ENCODE measurements at regions not wholly inside any gene's neighbourhood (a gene's known extent, or its start where the extent isn't known, plus 50 kb on each side); places are given as distances from the start of the nearest gene placed in this dataset.

- Mint-ChIP-seq H3K36me3 (ENCODE audit: low read depth) (no peaks in the 10 kb centered on the region), H3K4me1 (no peaks in the 10 kb centered on the region), H3K27ac (ENCODE audit: unreplicated experiment) (peak overlapping the region; percentile 57), H3K4me3 (no peak overlapping the region), H3K27me3 (ENCODE audit: low read depth) (no peaks in the 10 kb centered on the region), H3K9me3 (no peaks in the 10 kb centered on the region)
- no peak for TF ChIP-seq CTCF (conservative IDR thresholded peaks at IDR 0.05)
- DNase-seq (ENCODE audit: low read depth, low spot score), result no peak
Measured at GRCh38 chr13:44174769-44175425, 198.7 kb upstream of the SERP2 start.

GRCh38 chr13:44176173-44176572 lies 197.5 kb upstream of the SERP2 start:
- no peaks in the 10 kb centered on the region for H3K9me3 Mint-ChIP-seq
- no peak for DNase-seq (ENCODE audit: low read depth, low spot score)
- TF ChIP-seq CTCF (conservative IDR thresholded peaks at IDR 0.05), result no peak
- H3K27ac Mint-ChIP-seq (ENCODE audit: unreplicated experiment), result no peak overlapping the region
- no peak overlapping the region for H3K4me3 Mint-ChIP-seq
- no peaks in the 10 kb centered on the region for H3K36me3 Mint-ChIP-seq (ENCODE audit: low read depth)
- no peaks in the 10 kb centered on the region for H3K27me3 Mint-ChIP-seq (ENCODE audit: low read depth)
- H3K4me1 Mint-ChIP-seq, result no peaks in the 10 kb centered on the region

GRCh38 chr13:44180876-44181536 lies 192.6 kb upstream of the SERP2 start:
- no peak for DNase-seq (ENCODE audit: low read depth, low spot score)
- H3K27me3 Mint-ChIP-seq (ENCODE audit: low read depth), result no peaks in the 10 kb centered on the region
- no peaks in the 10 kb centered on the region for H3K4me1 Mint-ChIP-seq
- TF ChIP-seq CTCF (conservative IDR thresholded peaks at IDR 0.05), result no peak
- no peak overlapping the region for H3K27ac Mint-ChIP-seq (ENCODE audit: unreplicated experiment)
- H3K36me3 Mint-ChIP-seq (ENCODE audit: low read depth), result no peaks in the 10 kb centered on the region
- no peak overlapping the region for H3K4me3 Mint-ChIP-seq
- no peaks in the 10 kb centered on the region for H3K9me3 Mint-ChIP-seq

GRCh38 chr13:44181931-44182330 lies 191.7 kb upstream of the SERP2 start:
- H3K27me3 Mint-ChIP-seq (ENCODE audit: low read depth), result no peaks in the 10 kb centered on the region
- H3K4me3 Mint-ChIP-seq, result no peak overlapping the region
- H3K4me1 Mint-ChIP-seq, result no peaks in the 10 kb centered on the region
- no peaks in the 10 kb centered on the region for H3K36me3 Mint-ChIP-seq (ENCODE audit: low read depth)
- TF ChIP-seq CTCF (conservative IDR thresholded peaks at IDR 0.05), result no peak
- no peaks in the 10 kb centered on the region for H3K9me3 Mint-ChIP-seq
- H3K27ac Mint-ChIP-seq (ENCODE audit: unreplicated experiment), result no peak overlapping the region
- no peak for DNase-seq (ENCODE audit: low read depth, low spot score)

- H3K36me3 Mint-ChIP-seq (ENCODE audit: low read depth), result no peaks in the 10 kb centered on the region
- TF ChIP-seq CTCF (conservative IDR thresholded peaks at IDR 0.05), result no peak
- no peak overlapping the region for H3K27ac Mint-ChIP-seq (ENCODE audit: unreplicated experiment)
- DNase-seq (ENCODE audit: low read depth, low spot score), result no peak
- peaks cover 3% of the 10 kb centered on the region for H3K9me3 Mint-ChIP-seq
- H3K4me3 Mint-ChIP-seq, result no peak overlapping the region
- no peaks in the 10 kb centered on the region for H3K4me1 Mint-ChIP-seq
- no peaks in the 10 kb centered on the region for H3K27me3 Mint-ChIP-seq (ENCODE audit: low read depth)
Measured at GRCh38 chr13:44184740-44185139, 188.9 kb upstream of the SERP2 start.
